ENCODE measurements at regions not wholly inside any gene's neighbourhood (a gene's known extent, or its start where the extent isn't known, plus 50 kb on each side); places are given as distances from the start of the nearest gene placed in this dataset.

- no peaks in the 10 kb centered on the region for H3K27me3 ChIP-seq (replicated peaks; ENCODE audit: control insufficient read depth, insufficient read depth, low read length)
- H3K4me3 ChIP-seq (replicated peaks; ENCODE audit: low read depth, low read length) = no peak overlapping the region
- no peak for DNase-seq (ENCODE audit: extremely low read depth, insufficient read length)
- no peak for TF ChIP-seq CTCF (IDR thresholded peaks at IDR 0.05; ENCODE audit: insufficient read depth, low read length, poor library complexity, severe bottlenecking)
- H3K36me3 ChIP-seq (ENCODE audit: control insufficient read depth, insufficient read depth, low read length) = no peaks in the 10 kb centered on the region
These were observed 107.5 kb downstream of the ANXA1 start for GRCh38 chr9:73259086-73259696.

DNA sequence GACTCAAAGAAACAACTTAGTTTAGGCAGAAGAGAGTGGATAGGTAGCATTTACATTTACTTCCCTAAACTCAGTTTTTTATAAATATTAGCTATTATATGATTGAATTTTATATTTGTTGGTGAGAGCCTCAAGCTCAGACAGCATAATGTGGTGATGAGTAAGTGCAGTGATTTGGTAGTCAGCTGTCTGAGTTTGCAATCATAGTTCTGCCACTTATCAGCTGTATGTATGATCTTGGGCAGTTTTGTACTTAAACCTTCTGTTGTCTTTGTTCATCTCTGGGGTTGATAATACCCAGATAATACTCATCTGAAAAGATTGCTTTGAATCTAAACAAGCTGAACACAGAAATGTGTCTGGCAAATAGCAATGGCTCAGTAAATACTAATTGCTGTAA lies 108.8 kb downstream of the ANXA1 start:
- TF ChIP-seq CTCF (IDR thresholded peaks at IDR 0.05; ENCODE audit: insufficient read depth, low read length, poor library complexity, severe bottlenecking) = no peak
- no peaks in the 10 kb centered on the region for H3K27me3 ChIP-seq (replicated peaks; ENCODE audit: control insufficient read depth, insufficient read depth, low read length)
- H3K36me3 ChIP-seq (ENCODE audit: control insufficient read depth, insufficient read depth, low read length) = no peaks in the 10 kb centered on the region
- H3K4me3 ChIP-seq (replicated peaks; ENCODE audit: low read depth, low read length) = no peak overlapping the region
- DNase-seq (ENCODE audit: extremely low read depth, insufficient read length) = no peak

DNA sequence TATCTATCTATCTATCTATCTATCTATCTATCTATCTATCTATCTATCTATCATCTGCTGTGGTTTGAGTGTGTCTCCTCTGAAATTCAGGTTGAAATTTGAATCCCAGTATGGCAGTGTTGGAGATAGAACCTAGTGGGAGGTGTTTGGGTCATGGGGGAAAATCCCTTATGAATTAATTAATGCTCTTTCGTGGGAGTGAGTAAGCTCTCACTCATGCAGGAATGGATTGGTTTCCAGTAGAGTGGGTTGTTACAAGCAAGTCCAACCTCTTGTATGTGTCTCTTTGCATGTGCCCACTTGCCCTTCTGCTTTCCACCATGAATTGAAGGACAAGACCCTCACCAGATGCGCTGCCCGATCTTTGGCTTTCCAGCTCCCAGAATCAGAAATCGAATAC lies 113.0 kb downstream of the ANXA1 start:
- DNase-seq (ENCODE audit: extremely low read depth, insufficient read length) = no peak
- no peak for TF ChIP-seq CTCF (IDR thresholded peaks at IDR 0.05; ENCODE audit: insufficient read depth, low read length, poor library complexity, severe bottlenecking)
- Histone ChIP-seq H3K36me3 (ENCODE audit: control insufficient read depth, insufficient read depth, low read length) (no peaks in the 10 kb centered on the region), H3K27me3 (replicated peaks; ENCODE audit: control insufficient read depth, insufficient read depth, low read length) (no peaks in the 10 kb centered on the region), H3K4me3 (replicated peaks; ENCODE audit: low read depth, low read length) (no peak overlapping the region)

GRCh38 chr9:73265876-73266275 lies 114.2 kb downstream of the ANXA1 start:
- no peaks in the 10 kb centered on the region for H3K36me3 ChIP-seq (ENCODE audit: control insufficient read depth, insufficient read depth, low read length)
- no peak for TF ChIP-seq CTCF (IDR thresholded peaks at IDR 0.05; ENCODE audit: insufficient read depth, low read length, poor library complexity, severe bottlenecking)
- no peak for DNase-seq (ENCODE audit: extremely low read depth, insufficient read length)
- no peaks in the 10 kb centered on the region for H3K27me3 ChIP-seq (replicated peaks; ENCODE audit: control insufficient read depth, insufficient read depth, low read length)
- no peak overlapping the region for H3K4me3 ChIP-seq (replicated peaks; ENCODE audit: low read depth, low read length)

DNA sequence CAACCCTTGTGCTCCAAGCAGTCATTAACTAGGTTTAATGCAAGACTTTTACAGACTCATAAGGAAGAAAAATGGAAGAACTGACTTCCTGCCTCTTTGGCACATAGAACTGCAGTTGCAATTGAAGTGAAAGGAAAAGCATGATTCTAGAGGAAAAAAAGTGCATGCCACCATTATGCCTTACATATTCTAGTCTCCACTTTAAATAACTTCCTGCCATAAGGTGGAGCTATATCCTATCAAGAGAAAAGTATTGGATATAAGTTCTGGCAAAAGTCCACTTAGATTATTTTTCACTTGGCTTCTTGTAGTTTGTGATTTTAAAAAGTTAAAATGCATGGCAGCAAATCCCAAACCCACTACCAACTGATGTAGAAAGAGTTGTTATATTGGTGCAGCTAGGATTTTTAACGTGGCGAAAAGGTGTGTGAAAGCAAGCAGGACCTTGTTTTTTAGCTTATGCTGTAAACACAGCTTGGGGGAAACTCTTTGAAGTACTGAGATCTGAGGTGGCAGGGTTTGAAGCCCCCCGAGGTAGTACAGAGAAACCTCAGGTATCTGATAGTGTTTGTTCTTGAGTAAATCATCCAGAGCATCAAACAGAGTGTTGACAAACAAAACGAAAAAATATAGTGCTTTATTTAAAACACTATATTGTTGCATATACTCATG lies 117.9 kb downstream of the ANXA1 start:
- Histone ChIP-seq H3K4me3 (replicated peaks; ENCODE audit: low read depth, low read length) (no peak overlapping the region), H3K36me3 (ENCODE audit: control insufficient read depth, insufficient read depth, low read length) (no peaks in the 10 kb centered on the region), H3K27me3 (replicated peaks; ENCODE audit: control insufficient read depth, insufficient read depth, low read length) (no peaks in the 10 kb centered on the region)
- TF ChIP-seq CTCF (IDR thresholded peaks at IDR 0.05; ENCODE audit: insufficient read depth, low read length, poor library complexity, severe bottlenecking) = peak; percentile 16
- DNase-seq (ENCODE audit: extremely low read depth, insufficient read length) = no peak

Data from GM06990 (cell line).